ENCODE measurements at regions not wholly inside any gene's neighbourhood (a gene's known extent, or its start where the extent isn't known, plus 50 kb on each side); places are given as distances from the start of the nearest gene placed in this dataset.
"Not testable (repeated sequence)": the region's sequence is repeated elsewhere in the genome, so short reads cannot be mapped to it uniquely, and the experiment has no call there.

DNA sequence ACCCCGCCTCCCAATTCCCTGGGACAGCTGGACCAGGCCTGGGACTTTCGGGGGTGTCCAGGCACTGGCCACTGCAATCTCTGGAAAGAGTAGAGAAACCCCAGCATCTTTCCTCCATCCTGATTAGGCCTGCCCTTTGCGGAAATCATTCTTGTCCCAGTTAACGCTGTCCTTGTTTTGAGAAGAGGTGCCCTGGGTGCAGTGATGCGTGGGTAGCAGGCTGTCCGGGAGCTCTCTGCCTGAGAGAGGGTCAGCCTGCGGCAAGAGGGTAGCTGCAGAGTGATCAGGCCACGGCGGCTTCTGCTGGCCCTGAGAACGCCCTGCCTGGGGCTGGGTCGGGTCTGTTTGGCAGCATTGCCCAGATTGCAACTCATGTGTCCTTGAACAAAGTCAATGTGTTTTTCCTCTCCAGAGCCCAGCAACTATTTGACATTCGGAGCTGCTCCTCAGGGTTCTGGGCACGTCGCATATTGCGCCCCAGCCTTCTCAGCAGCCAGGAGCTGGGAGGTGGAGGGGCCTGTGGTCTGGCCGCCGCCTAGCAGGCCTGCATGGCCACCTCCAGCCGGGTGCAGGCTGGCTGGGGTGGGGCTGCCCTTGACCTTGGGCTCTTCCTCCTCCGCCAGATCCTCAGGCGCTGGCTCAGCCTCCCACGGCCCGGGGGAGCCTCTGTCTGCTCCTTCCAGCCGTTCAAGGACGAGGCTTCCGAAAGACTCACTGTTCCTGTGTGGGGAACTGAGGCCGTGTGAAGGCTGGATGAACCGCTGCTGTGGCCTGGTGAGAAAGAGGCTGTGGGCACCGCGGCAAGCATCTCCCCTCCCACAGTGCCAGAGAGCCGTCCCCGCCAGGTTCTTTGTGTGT is 150.1 kb upstream of the ZNF469 start:
- not testable (repeated sequence) for DNase-seq

DNA sequence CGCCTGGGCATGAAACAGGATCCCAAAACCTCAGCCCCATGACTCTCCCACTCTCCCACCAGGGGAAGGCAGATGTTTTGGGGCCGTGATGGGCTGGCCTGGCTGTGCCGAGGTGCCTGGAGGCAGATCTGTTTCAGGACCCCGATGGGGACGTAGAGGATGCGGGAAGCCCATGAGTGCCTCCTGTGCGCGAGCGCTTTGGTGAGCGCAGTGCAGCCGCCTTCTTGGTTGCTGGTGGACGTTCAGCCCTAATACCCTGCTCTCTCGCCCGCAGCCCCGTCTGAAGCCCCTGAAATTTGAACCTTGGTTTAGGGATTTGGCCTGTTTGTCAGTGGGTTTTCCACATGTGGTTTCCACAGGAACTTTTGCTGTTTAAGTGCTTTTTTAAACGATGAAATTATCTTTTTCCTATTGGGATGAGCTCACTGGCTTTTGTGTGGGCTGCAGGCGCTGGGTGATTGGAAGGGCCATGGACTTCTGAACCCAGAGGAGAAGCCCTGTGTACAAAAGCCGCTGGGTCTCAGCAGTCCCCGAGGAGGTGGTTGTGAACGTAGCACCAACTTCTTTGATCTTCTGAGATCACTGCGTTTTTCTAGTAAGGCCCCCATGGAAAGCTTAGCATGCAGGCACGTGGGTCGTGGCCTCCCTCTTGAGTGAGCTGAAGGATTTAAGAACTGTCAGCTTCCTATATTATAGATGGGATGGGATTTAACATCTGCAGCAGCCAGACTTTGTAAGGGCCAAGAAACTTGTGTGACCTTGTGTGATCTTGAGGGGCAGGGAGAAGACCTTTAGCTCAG is 148.9 kb upstream of the ZNF469 start:
- DNase-seq, result not testable (repeated sequence)

DNA sequence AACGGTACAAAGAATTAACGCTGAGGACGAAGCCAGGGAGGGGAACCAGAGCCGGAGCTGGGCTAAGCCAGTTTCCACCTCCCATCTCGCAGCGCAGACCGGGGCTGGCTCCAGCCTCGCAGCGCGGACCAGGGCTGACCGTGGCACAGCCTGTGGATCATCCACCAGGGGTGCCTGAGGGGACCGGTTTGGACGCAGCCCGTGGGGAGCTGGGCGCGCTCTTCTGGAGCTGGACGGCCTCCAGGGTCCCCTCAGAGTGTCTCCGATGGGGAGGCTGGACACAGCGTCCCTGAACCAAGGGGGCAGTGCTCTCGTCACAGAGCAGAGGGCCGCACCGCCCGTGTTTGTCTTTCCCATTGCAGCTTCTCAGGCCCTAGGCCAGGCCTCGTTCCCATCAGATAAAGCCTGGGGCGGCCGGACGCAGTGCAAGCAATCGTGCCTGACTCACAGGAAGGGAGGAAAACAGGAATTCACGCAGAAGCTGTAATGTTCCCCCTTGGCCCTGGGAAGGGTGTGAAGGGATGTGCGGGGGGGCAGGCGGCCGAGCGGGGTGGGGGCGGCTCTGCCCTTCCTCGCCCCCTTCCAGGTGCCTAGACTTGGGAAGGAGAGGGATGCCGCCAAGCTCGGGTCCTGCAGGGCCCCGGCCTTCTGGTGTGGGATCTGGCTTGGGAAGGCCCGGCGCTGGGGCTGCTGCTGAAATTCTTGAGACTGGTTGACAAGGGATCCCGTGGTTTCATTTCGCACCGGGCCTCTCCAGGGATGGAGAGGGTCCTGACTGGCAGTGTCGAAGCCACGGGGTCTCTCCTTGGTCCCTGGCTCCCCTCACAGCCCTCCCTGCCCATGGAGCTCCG is 148.1 kb upstream of the ZNF469 start:
- DNase-seq, result not testable (repeated sequence)

DNA sequence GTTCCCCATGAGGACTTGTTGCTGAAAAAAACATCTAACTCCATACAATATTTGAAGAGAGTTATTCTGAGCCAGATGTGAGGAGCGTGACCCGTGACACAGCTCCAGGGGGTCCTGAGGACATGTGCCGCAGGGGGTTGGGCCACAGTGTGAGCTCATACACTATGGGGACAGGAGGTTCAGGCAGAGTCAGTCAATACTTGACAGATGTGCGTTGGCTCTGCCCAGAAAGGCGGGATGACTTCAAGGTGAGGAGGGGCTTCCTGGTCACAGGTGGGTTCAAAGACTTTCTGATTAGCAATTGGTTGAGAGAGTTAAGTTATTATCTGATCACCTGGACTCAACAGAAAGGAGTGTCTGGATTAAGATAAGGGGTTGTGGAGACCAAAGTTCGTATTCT is 147.1 kb upstream of the ZNF469 start:
- not testable (repeated sequence) for DNase-seq

DNA sequence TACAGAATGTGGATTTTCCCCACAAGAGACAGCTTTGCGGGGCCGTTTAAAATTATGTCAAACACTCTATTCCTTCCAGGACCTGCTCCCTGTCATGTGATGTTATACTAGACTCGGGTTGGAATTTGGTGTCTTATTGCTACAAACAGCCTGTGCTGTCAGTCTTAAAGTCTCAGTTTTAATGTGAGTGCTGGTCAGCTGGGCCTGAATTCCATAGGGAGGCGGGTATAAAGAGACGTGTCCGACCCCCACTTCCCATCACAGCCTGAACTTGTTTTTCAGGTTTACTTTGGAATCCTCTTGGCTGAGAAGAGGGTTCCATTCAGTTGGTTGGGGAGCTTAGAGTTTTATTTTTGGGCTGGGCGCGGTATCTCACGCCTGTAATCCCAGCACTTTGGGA is 146.5 kb upstream of the ZNF469 start:
- not testable (repeated sequence) for DNase-seq

DNA sequence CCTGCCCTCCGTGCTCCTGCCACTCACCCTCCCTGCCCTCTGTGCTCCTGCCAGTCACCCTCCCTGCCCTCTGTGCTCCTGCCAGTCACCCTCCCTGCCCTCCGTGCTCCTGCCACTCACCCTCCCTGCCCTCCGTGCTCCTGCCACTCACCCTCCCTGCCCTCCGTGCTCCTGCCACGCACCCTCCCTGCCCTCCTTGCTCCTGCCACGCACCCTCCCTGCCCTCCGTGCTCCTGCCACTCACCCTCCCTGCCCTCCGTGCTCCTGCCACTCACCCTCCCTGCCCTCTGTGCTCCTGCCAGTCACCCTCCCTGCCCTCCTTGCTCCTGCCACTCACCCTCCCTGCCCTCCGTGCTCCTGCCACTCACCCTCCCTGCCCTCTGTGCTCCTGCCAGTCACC is 145.4 kb upstream of the ZNF469 start:
- not testable (repeated sequence) for DNase-seq

DNA sequence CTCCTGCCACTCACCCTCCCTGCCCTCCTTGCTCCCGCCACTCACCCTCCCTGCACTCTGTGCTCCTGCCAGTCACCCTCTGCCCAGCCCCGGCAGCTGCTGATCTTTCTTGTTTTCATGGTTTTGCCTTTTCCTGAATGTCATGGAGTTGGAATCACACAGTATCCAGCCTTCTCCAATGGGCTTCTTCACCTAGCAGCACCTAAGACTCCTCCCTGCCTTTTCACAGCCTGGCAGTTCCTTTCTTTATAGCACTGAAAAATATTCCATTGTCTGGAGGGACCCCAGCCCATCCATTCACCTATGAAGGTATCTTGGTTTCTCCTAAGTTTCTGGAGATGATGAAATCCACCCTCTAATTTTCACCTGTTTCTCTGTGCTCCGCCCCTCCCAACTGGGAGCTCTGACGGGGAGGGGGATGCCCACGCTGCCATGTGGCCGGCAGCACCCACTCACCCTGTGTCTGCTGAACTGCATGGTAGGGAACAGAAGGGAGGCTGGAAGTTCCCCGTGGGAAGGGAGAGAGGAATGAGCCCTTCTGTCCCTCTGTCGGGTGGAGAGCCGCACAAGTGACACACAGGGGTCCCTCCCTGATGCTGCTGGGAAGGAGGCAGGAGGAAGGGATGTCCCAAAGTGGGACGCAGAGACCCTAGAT is 144.9 kb upstream of the ZNF469 start:
- not testable (repeated sequence) for DNase-seq

DNA sequence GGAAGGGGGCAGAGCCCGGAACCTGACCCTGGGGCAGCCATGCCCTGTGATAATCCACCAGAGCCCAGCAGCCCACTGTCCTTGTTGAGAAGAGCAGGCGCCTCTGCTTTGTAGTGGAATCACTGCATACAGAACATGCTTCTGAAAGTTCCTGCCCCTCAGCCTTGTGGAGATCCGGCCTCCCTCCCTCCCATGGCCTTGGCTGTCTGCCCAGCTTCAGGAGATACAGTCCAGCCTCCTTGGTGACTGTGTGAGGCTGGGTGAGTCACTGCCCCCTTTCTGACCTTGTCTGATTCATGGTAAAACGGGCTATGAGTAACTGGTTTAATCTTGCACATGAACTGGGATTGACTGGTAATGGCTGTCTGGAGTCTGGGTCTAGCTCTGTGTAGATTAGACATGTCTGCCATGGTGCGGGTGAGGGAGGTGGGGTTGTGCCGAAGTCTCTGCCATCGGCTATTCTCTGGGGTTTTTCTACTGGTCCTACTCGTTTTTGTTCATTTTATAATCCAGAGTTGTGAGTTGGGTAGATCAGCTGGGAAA is 144.0 kb upstream of the ZNF469 start:
- DNase-seq, result not testable (repeated sequence)

DNA sequence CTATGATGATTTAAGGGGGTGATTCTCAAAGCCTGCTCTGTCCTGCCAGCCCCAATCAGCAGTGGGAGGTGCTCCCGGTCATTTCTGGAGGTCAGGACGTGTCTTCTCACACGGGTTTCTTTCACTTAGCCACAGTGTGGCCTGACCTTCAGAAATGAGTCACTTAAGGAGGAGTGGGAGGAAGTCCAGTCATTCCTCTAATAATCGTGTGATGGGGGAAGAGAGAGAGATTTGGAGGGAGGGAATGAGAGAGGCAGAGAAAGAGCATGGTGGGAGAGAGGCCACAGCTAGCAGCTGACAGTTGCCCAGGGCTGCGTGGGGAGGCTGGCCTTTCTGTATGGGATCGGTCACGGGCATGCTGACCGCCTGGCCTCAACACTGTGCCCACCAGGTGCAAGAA is 142.6 kb upstream of the ZNF469 start:
- not testable (repeated sequence) for DNase-seq

DNA sequence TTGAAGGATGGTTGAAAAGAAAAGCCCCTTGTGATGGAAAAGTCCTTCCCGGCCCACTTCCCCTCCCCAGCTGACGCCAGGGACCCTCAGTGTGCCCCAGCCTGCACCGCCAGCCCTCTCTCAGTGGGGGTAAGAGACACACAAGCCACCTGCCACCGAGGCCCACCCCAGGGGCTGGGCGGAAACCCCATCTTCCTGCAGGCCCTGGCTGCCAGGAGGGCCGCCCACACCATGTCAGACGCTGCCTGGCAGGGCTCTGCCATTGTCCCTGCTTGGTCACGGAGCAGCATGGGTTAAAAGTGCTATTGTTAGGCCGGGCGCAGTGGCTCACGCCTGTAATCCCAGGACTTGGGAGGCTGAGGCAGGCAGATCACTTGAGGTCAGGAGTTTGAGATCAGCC is 142.0 kb upstream of the ZNF469 start:
- not testable (repeated sequence) for DNase-seq

DNA sequence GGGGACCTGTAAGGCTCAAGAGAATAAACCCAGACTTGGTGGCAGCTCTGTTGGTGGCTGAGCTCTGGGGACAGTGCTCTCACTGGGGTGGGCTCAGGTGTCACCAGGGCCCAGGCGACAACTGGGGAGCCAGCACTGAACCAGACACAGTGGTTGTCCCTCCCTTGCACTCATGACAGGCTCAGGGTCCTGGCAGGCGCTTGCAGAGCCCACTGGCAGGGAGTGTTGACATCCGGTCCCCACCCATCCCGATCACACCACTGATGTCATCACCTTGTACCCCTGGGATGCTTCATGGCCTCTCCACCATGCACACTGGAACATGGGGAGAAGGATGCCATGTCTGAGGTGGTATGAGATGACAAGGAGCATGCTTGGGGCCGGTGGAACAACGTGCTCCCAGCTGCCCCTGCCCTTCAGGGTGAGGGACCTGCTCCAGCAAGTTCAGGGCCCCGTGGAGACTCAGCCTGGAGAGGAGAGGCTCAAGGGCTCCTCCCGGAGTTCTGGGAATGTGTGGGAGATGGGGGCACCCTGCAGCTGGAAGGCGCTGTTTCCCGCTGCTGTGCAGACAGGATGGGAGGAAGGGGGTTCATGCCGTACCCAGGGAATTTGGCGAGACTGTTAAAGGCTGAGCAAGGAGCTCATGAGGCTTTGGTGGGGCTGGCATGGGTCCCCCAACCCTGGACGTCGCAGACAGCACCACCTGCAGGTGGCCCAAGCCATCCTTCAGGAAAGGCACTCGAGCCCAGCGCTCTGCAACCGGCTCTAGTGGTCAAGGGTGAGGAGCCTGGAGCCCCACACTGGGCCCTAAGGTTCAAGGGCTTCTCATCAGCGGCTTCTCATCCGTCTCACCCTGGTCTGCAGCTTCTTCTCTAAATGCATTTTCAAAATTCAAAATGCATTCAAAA is 141.1 kb upstream of the ZNF469 start:
- DNase-seq, result not testable (repeated sequence)

DNA sequence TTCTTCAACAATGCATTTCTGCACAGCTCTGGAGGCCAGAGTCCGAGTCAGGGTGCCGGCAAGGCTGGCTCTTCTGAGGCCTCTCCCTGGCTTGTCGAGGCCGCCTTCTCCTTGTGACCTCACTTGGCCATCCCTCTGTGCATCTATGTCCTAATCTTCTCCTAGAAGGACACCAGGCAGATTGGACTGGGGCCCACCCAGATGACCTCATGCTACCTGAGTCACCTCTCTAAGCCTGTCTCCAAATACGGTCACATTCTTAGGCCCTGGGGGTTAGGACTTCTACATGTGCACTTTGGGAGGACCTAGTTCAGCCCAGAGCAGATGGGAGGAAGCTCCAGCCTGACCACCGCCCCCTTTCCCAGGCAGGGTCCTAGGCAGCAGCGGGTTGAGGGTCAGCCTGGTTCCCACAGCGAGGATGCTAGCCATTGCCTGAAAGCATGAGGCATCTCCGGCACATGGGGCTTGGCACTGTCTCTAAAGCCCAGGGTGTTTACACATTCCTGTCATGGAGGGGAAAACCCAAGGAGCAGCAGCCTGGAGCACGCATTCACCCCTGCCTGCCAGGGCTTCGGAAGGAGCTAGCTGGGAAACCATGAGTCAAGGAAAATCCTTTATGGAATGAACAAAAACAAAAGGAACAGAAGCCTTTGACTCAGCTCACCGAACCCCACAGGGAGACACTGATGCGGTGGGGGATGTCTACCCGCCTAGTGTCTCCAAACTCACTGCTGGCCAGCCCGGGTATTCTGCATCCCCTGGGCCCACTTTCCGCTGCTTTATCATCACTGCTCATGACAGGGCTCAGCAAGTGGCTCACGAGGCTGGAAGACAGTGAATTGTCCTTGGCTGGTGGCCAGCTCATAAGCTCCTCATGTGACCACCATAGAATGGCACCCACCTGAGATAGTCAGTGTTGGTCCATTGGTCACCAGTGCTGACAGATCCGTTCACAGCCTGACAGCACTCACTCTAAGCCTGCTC is 140.2 kb upstream of the ZNF469 start:
- DNase-seq, result not testable (repeated sequence)

DNA sequence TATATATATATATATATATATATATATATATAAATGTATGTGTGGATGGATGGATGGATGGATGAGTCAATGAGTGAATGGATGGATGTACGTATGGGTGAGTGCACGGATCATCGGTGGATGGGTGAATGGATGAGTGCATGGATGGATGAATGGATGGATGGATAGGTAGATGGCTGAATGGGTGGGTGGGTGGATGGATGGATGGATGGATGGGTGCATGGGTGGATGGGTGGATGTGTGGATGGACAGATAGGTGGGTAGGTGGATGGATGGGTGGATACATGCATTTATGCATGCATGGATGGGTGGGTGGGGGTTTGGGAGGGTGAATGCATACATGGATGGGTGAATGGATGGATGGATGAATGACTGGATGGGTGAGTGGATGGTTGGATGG is 138.8 kb upstream of the ZNF469 start:
- DNase-seq, result not testable (repeated sequence)

DNA sequence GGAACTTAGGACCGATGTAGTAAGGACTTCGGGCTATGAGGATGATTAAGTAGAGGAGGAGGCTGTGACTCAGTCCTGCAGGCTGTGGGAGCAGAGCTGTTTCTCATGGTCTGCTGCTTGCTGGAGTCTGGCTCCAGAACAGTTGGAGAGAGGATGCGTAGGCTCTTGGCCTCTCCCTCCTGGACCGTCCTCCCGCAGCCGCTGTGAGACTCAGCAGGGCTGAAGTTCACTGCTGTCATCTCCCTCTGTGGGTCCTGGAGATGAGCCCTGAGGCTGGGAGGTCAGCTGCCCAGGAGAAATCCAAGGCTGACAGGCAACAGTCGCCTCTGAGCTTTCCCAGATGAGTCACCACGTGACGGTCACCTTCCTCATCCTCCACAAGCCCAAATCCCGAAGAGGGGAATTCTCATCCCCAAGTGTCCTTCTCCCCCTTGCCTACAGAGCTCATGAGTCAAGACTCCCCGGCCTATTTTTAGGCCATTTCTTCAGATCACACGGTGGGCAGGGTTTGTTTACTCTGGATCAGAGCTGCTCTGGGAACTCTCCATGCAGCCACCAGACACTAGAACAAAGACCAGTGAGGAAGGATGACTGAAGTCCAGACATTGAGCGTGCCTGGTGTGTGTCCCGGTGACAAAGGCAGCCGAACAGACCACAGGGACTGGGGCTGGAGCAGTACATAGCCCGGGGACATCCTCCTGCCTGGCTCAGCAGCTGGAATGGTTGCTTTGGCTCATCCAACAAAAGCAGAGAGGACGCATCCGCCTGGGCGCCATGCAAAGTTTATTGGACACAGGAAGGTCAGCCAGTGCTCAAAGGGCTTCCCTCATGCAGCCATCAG is 137.3 kb upstream of the ZNF469 start:
- DNase-seq, result not testable (repeated sequence)

DNA sequence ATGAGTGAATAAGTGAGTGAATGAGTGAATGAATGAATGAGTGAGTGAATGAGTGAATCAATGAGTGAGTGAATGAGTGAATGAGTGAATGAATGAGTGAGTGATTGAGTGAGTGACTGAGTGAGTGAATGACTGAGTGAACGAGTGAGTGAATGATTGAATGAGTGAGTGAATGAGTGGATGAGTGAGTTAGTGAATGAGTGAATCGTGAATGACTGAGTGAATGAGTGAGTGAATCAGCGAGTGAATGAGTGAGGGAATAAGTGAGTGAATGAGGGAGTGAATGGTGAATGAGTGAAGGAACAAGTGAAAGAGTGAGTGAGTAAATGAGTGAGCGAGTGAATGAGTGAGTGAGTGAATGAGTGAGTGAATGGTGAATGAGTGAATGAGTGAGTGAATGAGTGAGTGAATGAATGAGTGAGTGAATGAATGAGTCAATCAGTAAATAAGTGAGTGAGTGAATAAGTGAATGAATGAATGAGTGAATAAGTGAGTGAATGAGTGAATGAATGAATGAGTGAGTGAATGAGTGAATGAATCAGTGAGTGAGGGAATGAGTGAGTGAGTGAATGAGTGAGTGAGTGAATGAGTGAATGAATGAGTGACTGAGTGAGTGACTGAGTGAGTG is 135.7 kb upstream of the ZNF469 start:
- DNase-seq, result not testable (repeated sequence)

DNA sequence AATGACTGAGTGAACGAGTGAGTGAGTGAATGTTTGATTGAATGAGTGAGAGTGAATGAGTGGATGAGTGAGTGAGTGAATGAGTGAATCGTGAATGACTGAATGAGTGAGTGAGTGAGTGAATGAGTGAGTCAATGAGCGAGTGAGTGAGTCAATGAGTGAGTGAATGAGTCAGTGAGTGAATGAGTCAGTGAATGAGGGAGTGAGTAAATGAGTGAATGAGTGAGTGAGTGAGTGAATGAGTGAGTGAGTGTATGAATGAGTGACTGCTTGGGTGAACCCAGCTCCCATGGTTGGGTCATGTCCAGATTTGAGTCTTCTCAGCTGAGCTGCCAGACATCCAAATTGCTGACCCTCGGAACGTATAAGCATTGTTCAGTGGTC is 135.2 kb upstream of the ZNF469 start:
- DNase-seq, result not testable (repeated sequence)

DNA sequence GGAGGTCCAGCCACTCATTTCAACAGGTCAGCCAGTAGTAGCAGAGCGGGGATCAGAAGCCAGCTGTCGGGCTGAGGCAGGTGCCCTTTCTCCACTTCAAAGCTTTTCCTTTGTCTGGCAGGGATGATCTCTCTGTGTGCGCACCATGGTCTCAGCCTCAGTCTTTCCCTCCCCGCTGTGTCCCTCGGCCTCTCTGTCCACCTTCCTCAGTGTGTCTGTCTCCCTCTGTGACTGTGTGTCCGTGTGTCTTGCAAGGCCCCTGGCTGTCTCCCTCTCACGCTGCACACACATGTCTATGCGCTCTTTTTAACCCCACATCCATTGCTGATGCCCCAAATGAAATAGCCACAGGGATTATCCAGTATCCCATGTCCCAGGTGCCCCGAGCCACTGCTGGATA is 134.0 kb upstream of the ZNF469 start:
- DNase-seq, result not testable (repeated sequence)

DNA sequence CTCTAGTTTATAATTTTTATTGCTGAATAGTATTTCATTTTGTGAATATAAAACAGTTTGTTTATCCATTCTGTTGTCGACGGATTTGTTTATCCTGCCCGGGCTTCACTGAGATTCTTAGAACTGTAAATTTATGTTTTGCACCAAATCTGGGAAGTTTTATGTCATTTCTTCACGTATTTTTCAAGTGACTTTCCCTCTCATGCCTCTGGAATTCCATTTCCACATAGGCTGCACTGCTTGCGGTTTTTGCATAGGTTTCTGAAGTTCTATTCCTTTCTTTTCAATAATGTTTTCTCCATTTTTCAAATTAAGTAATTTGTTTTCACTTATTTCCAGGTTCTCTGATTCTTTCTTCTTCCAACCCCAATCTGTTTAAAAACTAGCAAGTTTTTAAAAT is 132.4 kb upstream of the ZNF469 start:
- DNase-seq, result not testable (repeated sequence)
